ENCODE measurements at regions not wholly inside any gene's neighbourhood (a gene's known extent, or its start where the extent isn't known, plus 50 kb on each side); places are given as distances from the start of the nearest gene placed in this dataset.
A peak's percentile ranks its signal among the peaks of the same experiment; 100 is the strongest.

DNA sequence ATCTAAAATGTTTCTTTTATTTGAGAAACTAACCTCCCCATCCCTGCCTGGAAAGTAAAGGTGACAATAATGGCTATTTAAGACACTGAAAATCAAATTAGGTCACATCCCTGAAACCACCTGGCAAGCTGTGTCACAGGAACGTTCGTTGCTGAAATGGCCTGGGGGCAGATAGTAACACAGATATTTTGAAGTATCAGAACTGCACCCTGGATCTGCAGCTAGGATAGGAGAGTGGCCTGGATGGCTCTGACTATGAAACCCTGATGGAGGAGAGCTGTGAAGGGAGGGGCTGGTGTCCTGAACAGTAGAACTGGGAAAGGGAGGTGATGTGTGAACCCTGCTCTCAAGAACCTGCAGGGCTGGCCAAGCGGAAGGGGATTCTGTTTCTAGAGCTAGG, 648.3 kb upstream of the CFAP20DC start:
- no peak for DNase-seq

- DNase-seq: no peak
Measured at GRCh38 chr3:59696783-59697182, 647.0 kb upstream of the CFAP20DC start.

GRCh38 chr3:59695860-59696259, 646.0 kb upstream of the CFAP20DC start:
- DNase-seq: no peak

DNA sequence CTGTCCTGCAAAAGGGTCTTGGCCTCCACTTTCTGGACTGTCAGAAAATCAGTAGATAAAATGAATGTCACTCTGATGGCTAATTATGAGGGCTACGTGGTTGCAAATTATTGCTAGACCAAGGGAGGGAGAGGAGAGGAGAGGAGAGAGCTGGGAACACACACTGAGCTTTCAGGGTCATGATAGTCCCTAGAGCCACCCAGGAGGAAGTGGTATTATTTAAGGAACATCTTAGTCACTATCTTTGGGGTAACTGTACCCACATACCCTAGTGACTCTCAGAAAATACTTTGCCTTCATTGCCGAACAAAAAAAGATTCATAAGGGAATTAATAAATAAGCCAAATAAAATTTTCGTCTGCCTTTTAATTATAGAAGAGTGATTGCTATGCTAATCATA, 642.3 kb upstream of the CFAP20DC start:
- DNase-seq: no peak

DNA sequence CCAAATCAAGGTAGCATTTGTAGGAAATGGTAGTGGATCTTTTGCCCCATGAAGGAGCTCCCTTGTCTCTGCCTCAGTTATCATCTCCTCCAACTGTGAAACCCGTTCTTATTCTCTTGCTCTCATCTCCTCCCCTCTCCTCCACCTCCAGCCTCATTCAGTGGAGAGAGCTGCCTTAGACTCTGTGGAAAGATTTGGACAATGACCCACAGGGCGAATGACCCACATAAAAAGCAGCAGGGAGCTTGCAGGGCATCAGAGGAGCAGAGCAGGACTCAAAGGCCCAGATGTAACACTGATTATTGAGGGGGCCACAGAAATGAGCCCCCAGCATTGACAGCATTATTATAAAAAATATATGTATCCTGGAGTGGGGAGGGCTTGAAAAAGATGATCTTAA, 641.1 kb upstream of the CFAP20DC start:
- no peak for DNase-seq

DNA sequence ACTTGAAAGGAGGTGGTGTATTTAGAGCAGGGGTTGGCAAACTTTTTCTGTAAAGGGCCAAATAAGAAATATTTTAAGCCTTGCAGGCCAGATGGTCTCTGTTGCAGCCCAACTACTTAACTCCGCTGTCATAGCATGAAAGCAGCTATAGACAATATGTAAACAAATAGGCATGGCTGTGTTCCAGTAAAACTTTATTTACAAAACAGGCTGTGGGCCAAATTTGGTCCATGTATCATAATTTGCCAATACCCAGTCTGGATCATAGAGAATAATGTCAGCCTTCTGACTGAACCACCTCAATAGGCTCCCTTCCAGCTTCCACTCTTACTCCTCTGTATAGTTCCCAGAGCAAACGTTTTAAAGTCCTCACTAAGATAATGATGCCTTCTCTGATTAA, 638.8 kb upstream of the CFAP20DC start:
- no peak for DNase-seq

- no peak for DNase-seq
Measured at GRCh38 chr3:59685432-59685831, 635.6 kb upstream of the CFAP20DC start.

DNA sequence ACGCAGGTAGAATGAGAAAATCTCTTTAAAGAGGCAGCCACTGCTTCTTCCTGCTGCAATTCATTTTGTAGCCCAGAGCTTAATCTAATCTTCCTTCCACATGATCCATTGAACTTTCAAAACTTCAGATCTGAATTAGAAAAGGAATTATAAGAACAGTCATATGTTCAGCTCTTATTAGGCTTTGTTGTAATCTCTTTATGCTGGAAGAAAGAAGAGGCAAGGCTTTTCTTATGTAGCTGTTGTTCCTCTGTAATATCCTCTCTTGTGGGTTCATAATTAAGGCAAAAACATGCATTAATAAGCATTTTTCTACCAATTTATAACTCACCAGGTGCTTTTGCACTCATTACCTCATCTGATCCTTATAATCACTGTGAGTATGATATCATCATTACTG, 634.9 kb upstream of the CFAP20DC start:
- no peak for DNase-seq

GRCh38 chr3:59680919-59681318, 631.1 kb upstream of the CFAP20DC start:
- DNase-seq: no peak

- no peak for DNase-seq
Measured at GRCh38 chr3:59677747-59678702, 628.2 kb upstream of the CFAP20DC start.

- no peak for DNase-seq
Measured at GRCh38 chr3:59675495-59675894, 625.7 kb upstream of the CFAP20DC start.

DNA sequence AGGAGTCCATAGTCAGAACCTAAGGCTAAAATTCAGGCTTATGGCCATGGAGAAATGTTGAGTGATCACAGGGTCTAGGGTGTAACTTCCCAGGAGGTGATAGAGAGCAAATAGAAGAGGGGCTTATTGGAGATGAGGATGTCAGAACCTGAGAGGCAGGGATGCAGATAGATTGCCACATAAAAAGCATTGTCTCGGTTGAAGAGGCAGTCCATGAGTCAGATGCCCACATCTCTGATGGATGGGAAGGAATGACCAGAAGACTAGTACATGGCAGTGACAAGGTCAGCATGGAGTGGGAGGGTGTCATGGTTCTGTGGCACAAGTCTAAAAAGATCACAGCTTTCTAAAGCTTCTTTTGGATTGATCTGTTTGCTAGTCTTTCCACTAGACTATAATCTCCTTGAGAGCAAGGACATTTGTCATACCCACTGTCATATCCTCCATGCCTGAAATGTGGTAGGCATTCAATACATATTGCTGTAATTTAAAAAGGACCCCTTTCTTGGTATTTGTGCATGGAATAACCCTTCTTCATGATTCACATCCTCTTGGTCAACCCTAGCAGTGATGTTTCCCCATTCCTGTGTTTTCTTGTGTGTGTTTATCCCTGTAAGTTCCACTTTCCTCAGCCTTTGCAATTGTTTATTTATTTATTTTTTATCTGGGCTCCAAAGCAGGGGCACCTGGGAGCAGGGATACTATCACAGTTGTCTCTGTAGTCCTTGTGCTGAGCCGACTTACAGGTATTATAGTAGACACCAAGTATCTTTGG, 613.4 kb upstream of the CFAP20DC start:
- DNase-seq: no peak

DNA sequence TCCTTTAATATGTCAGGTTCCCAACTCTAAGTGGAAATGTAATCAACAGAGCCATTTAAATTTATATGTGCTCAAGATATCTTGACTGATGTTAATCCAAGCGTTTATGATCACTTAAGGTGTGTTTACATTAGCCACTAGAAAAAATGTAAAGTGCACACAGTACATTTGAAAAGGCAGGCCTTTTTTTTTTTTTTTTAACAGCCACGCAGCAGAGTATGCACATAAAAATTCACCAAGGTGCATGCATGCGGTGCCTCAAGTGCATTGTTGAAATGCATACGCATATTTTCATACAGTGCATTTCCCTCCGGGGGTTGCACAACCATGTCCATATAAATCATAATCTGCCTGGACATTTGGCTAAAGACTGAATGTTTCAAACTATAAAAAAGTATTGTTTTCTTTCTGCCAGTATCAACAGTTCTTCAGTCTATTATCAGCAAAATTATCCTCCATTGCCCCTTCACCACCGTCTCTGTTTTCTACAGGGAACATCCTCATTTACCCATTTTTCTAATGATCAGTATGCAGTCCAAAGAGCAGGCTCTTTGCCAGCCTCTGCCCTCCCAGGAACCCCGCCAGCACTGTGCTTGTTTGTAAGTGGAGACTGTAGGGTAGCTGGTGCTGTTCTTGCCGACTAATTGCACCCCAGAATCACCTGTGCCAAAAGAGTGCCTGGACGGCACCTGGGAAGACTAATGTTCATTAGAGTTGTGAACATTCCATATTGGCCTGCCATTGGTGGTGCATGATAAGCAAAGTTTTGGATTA, 611.2 kb upstream of the CFAP20DC start:
- DNase-seq: peak in 10 of 58 donors; percentile 2 to 42 (median 6)

DNA sequence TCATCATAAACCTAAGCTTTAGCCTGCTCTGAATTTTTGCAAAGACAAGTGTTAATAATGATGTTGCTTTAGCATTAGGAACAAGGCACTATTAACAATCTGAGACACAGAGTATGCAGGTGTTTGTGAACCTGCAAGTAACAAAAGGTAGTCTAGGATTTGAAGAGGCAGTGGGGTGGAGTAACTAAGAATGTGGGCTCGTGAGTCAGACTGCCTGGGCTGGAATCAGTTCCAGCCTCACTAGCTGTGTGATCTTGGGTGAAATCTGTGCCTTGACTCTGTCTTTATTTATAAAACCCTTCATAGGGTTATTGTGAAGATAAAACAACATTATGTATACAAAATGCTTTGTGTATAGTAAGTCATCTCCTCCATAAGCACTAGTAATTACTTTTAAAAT, 610.6 kb upstream of the CFAP20DC start:
- DNase-seq: no peak

DNA sequence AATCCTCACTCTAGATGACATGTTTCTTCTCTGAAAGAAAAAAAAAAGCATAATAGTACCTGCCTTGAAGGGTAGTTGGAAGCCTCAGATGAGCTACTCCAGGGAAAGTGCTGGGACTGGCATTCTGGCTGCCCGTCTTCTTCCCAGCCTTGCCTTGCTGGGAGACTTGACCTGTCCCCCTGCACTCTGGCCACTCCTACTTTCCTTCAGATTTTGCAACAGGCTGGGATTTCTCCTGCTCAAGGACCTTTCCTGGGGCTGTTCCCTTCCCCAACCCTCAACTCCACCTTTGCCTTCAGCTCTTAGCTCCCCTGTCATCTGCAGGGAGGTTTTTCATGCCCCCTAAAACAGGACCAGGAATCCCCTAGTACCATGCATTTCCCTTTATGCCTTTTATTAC, 609.9 kb upstream of the CFAP20DC start:
- DNase-seq: no peak

DNA sequence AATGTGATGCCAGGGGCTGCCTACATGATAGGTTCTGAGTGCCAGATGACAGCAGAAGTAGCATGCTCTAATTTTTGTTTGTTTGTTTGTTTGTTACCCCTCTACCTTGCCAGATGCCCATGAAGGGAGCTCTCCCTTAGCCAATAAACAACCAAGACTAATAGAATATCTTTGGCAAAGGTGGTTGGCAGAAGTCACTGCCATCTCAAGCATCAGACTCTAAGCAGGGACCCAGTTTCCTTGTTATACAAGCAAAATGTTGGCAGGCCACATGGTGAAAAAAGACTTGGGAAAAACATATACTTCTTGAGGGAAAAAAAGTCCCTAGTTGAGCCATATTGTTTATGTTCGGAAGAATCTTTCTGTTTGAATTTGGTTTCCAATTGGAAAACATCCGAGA, 609.0 kb upstream of the CFAP20DC start:
- DNase-seq: no peak

GRCh38 chr3:59658274-59658673, 608.4 kb upstream of the CFAP20DC start:
- no peak for DNase-seq

DNA sequence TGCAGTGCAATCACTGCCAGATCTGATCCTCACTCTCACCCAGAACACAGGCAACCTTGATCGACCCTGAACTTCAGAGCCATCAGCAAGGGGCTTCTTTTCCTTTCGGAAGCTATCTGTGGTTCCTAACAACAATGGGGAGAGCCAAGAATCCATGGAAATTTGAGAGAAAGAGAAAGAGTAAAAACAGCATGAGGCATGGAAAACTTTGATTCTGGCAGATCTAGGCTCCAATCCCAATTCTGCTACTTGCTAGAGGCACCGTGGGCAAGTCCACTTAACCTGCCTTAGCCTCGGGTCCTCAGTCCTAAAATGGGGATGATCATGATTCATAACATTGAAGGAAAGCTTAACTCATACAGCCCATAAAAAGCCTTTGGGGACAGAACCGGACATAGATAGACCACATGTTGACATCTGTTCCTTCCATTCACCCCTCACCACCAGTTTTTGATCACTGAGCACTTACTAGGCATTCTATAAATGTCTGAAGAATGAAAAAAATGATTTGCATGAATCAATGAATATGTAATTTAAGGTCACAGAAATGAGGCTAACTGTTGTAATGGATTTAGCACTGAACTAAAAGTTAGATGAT, 605.7 kb upstream of the CFAP20DC start:
- no peak for DNase-seq

DNA sequence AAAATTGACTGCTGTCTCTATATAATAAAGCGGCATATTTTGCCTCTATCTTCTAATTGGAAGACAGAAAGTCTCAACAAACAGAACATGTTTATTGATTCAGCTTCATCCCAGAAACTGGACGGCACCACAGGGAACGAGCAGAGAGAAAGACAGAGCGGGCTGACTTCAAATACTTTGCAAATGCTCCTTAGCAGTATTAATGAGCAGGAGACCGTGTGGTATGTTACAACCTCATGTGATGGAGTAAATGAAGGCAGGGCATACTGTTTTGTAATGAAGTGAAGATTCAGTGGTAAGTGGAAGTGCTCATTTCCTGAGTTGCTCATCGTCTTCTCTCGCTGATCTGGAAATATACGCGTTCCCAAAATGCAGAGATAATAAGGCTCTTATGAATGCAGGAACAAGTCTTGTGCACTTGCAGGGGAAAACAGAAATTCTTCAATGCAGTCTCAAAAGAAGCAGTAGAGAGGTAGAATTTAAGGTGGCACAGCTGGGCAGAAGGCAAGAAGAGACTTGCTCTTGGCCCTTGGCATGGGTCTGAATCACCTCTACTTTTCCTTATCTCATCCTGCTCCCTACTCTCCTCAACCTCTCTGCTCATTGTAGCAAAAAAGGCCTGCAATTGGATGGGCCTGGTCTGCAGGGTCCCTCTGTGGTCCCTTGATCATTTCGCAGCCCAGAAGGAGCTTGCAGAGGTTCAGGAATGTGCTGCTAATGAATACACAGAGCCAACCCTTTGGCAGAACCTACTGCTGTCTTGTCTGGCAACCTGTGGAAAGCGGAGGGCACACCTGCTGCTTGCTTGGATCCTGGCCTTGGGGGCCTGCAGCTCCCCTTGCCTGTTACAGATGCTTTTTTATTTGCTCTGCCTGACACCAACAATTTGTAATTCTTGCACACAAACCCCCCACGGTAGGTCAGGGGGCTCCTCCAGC, 604.9 kb upstream of the CFAP20DC start:
- no peak for DNase-seq

DNA sequence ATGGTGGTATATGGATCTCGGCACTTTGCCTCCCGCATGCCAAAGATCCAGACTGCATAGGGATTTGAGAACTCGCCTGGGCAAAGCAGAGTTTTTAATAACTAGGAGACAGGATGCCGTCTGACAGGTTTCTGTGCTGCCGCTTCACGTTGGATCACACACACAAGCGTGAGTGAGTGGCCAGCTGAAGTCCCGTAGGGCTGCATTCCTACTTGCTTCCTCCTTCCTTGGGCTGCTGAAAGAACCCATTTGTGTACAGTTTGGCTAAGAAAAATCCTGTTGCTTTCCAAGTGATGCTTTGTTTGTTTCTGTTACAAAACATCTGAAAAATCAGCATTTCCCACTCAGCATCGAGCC, 604.3 kb upstream of the CFAP20DC start:
- peak in 1 of 58 donors; percentile 5 for DNase-seq

Measured in anterior cingulate cortex (tissue), 58 donors.